ENCODE measurements at regions not wholly inside any gene's neighbourhood (a gene's known extent, or its start where the extent isn't known, plus 50 kb on each side); places are given as distances from the start of the nearest gene placed in this dataset.

GRCh38 chr5:157987259-157987658, 128.3 kb upstream of the CLINT1 start:
- TF ChIP-seq, protein P1, sequence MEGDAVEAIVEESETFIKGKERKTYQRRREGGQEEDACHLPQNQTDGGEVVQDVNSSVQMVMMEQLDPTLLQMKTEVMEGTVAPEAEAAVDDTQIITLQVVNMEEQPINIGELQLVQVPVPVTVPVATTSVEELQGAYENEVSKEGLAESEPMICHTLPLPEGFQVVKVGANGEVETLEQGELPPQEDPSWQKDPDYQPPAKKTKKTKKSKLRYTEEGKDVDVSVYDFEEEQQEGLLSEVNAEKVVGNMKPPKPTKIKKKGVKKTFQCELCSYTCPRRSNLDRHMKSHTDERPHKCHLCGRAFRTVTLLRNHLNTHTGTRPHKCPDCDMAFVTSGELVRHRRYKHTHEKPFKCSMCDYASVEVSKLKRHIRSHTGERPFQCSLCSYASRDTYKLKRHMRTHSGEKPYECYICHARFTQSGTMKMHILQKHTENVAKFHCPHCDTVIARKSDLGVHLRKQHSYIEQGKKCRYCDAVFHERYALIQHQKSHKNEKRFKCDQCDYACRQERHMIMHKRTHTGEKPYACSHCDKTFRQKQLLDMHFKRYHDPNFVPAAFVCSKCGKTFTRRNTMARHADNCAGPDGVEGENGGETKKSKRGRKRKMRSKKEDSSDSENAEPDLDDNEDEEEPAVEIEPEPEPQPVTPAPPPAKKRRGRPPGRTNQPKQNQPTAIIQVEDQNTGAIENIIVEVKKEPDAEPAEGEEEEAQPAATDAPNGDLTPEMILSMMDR (IDR thresholded peaks at IDR 0.05), result no peak
- TF ChIP-seq POLR2A (IDR thresholded peaks at IDR 0.05), result no peak

All from thyroid gland (tissue), 4 donors.